ENCODE measurements at regions not wholly inside any gene's neighbourhood (a gene's known extent, or its start where the extent isn't known, plus 50 kb on each side); places are given as distances from the start of the nearest gene placed in this dataset.
A peak's percentile ranks its signal among the peaks of the same experiment; 100 is the strongest.

- Histone ChIP-seq H4K20me1 (ENCODE audit: insufficient read depth, low read length) (no peaks in the 10 kb centered on the region), H3K9me3 (ENCODE audit: control insufficient read depth, insufficient read depth, low read length) (no peaks in the 10 kb centered on the region), H3K18ac (ENCODE audit: low read depth, low read length) (no peak overlapping the region), H2AK9ac (replicated peaks; ENCODE audit: low read depth, low read length, poor library complexity) (no peak overlapping the region), H3K4ac (ENCODE audit: low read depth, low read length) (no peak overlapping the region), H2AK5ac (ENCODE audit: low read depth, low read length) (0 out of 2 replicates have a peak overlapping the region, but pooled peaks have one; percentile 5), H3K4me3 (ENCODE audit: insufficient read depth, low read depth, low read length) (no peak overlapping the region), H3K9me1 (ENCODE audit: insufficient read depth, low read length) (no peaks in the 10 kb centered on the region), H4K8ac (ENCODE audit: low read depth in 2 of 2, low read length in 2 of 2) (no peak overlapping the region), H3K79me1 (ENCODE audit: low read depth in 1 of 2, low read length in 2 of 2) (no peaks in the 10 kb centered on the region), H3K14ac (replicated peaks; ENCODE audit: low read depth, low read length) (peak overlapping the region; percentile 21; the same call in 1 of the 2 replicates), H3K56ac (ENCODE audit: extremely low read depth, insufficient read depth, low read length) (no peak overlapping the region), H2BK5ac (ENCODE audit: low read depth, low read length, poor library complexity, severe bottlenecking) (no peak overlapping the region), H4K91ac (ENCODE audit: insufficient read depth, low read depth, low read length) (no peak overlapping the region), H2BK20ac (ENCODE audit: low read depth, low read length) (peak overlapping the region; percentile 18; the same call in 1 of the 2 replicates), H3K4me1 (ENCODE audit: control insufficient read depth, insufficient read depth, low read length) (no peaks in the 10 kb centered on the region), H3K36me3 (ENCODE audit: control insufficient read depth, insufficient read depth, low read length) (no peaks in the 10 kb centered on the region), H2AFZ (replicated peaks; ENCODE audit: low read length, poor library complexity) (no peak overlapping the region), H3K23ac (ENCODE audit: low read depth, low read length) (no peak overlapping the region), H3K27ac (ENCODE audit: insufficient read depth, low read length) (no peak overlapping the region), H4K5ac (ENCODE audit: low read depth, low read length) (no peak overlapping the region), H3K4me2 (ENCODE audit: low read depth, low read length) (no peak overlapping the region), H2BK120ac (ENCODE audit: low read depth, low read length) (no peak overlapping the region), H3K9ac (ENCODE audit: low read depth, low read length) (no peak overlapping the region), H2BK15ac (ENCODE audit: low read depth, low read length) (no peak overlapping the region), H3K27me3 (ENCODE audit: control insufficient read depth, insufficient read depth, low read length) (no peaks in the 10 kb centered on the region)
- dilution Hi-C loops (cut with HindIII; ENCODE audit: low sequenced_read_pairs, unreplicated experiment): no loop called here
- in situ Hi-C loops (cut with MboI; ENCODE audit: low sequenced_read_pairs): no loop called here
- no peak for TF ChIP-seq BHLHE40 (IDR thresholded peaks at IDR 0.05; ENCODE audit: low read depth, low read length)
- no peak for TF ChIP-seq RFX5 (IDR thresholded peaks at IDR 0.05; ENCODE audit: low read depth, low read length)
- no peak for TF ChIP-seq USF2 (IDR thresholded peaks at IDR 0.05; ENCODE audit: low read depth, low read length)
- no peak for TF ChIP-seq MXI1 (IDR thresholded peaks at IDR 0.05; ENCODE audit: borderline replicate concordance, low read depth, low read length)
- TF ChIP-seq CTCF (conservative IDR thresholded peaks at IDR 0.05; ENCODE audit: low read depth, low read length): no peak
- no peak for TF ChIP-seq MAZ (IDR thresholded peaks at IDR 0.05; ENCODE audit: borderline replicate concordance, low read depth, low read length)
- TF ChIP-seq CEBPB (IDR thresholded peaks at IDR 0.05; ENCODE audit: low read depth, low read length): no peak
- TF ChIP-seq RAD21 (IDR thresholded peaks at IDR 0.05; ENCODE audit: low read length): no peak
- no peak for TF ChIP-seq ELK1 (IDR thresholded peaks at IDR 0.05; ENCODE audit: borderline replicate concordance, low read depth, low read length)
- TF ChIP-seq RCOR1 (IDR thresholded peaks at IDR 0.05; ENCODE audit: insufficient replicate concordance, low read length): no peak
- TF ChIP-seq FOS (IDR thresholded peaks at IDR 0.05; ENCODE audit: low read depth, low read length): no peak
- no peak for TF ChIP-seq MAFK (IDR thresholded peaks at IDR 0.05; ENCODE audit: low read depth, low read length)
- TF ChIP-seq CHD1 (IDR thresholded peaks at IDR 0.05; ENCODE audit: low read depth, low read length): no peak
- TF ChIP-seq SMC3 (IDR thresholded peaks at IDR 0.05; ENCODE audit: low read depth, low read length): no peak
- no peak for TF ChIP-seq NFE2L2 (IDR thresholded peaks at IDR 0.05; ENCODE audit: low read depth, low read length)
- no peak for TF ChIP-seq POLR2A (IDR thresholded peaks at IDR 0.05; ENCODE audit: low read depth, low read length)
- intact Hi-C loops (cut with micrococcal nuclease): loop anchor here (10.0 kb wide), 1 partner anchor 230 kb away; no protein-coding TSS in a partner anchor
- ChIA-PET CTCF (no interaction called here), POLR2A (ENCODE audit: unreplicated experiment) (no interaction called here)
- 100% methylated on average over 6 of the region's 8 CpGs; no CpG with 5 or more reads in 1 of the 2 experiments for WGBS, 2 experiments (ENCODE audit: extremely low coverage in 2 of 2, insufficient read length in 1 of 2)
- peak; percentile 18 for DNase-seq
- no TSS peak for BruUV-seq (replicated peaks)
- peak; percentile 35 for ATAC-seq (ENCODE audit: low read depth)
Observed at GRCh38 chr13:109394311-109394988, 391.9 kb downstream of the IRS2 start.

Measured in IMR-90 (cell line).